GM12878 (cell line): ENCODE measurements at regions not wholly inside any gene's neighbourhood (a gene's known extent, or its start where the extent isn't known, plus 50 kb on each side); places are given as distances from the start of the nearest gene placed in this dataset.

ENCODE experiments used
- ATAC-seq: fragments of 200-7000 bp; cut with Tn5 transposase; 3 replicates; pipeline ENCODE4 v1.9.1; 2020; ENCODE audit warnings: mild to moderate bottlenecking, moderate library complexity
- BruUV-seq: library from RNA; stranded (reverse); fragments of 400-500 nt; replicated peaks from 2 replicates; lab custom pipeline; 2021; lab: Mats Ljungman, UMichigan
- CTCF ChIA-PET: fragments of 300-600 bp; sonication (Branson Sonifier 250); formaldehyde crosslinking; extraction: SDS; loops from one replicate; lab custom pipeline; 2021; ENCODE audit warnings: inconsistent platforms; lab: Yijun Ruan, JAX
- POLR2A ChIA-PET: fragments of 350-600 bp; formaldehyde crosslinking; extraction: SDS; loops from one replicate; lab custom pipeline; 2021; ENCODE audit warnings: inconsistent platforms; lab: Charles Lee
- RAD21 ChIA-PET: fragments of 300-600 bp; sonication (Branson Sonifier 250); formaldehyde crosslinking; loops from one replicate; lab custom pipeline; 2023; ENCODE audit warnings: antibody characterized with exemption; ENCODE audit not compliant: unreplicated experiment; lab: Charles Lee
- SMC1A ChIA-PET: fragments of 300-600 bp; sonication (Branson Sonifier 250); formaldehyde crosslinking; loops from one replicate; lab custom pipeline; 2023; ENCODE audit not compliant: unreplicated experiment, uncharacterized antibody; lab: Charles Lee
- DNase-seq: peaks from one replicate; pipeline ENCODE4 v3.0.0-alpha.2; 2011; ENCODE audit warnings: low read depth, low spot score
- FAIRE-seq: peaks from 3 replicates; lab custom pipeline; 2011; peaks lifted over from hg19 to GRCh38; lab: Jason Lieb, UNC
- H2AFZ ChIP-seq: 2 replicates; pipeline ENCODE4 v1.6.0; 2011; ENCODE audit warnings: low read depth, low read length, control low read depth; ENCODE audit not compliant: control insufficient read depth
- H3K27ac ChIP-seq: 2 replicates; pipeline ENCODE4 v1.5.1; 2011; ENCODE audit warnings: control low read depth; ENCODE audit not compliant: control insufficient read depth, insufficient read depth
- H3K27me3 ChIP-seq, 2 experiments: replicated peaks in 1 of 2; 2 replicates each; pipeline versions ENCODE4 v1.6.0 to v1.6.1; 2011; ENCODE audit warnings: low read length in 1 of 2; ENCODE audit not compliant: control insufficient read depth in 2 of 2, insufficient read depth in 2 of 2
- H3K36me3 ChIP-seq, 2 experiments: 2 replicates each; pipeline ENCODE4 v1.5.1; 2011; ENCODE audit warnings: low read length in 1 of 2; ENCODE audit not compliant: control insufficient read depth in 2 of 2, insufficient read depth in 2 of 2
- H3K4me1 ChIP-seq: 2 replicates; pipeline ENCODE4 v1.6.1; 2011; ENCODE audit warnings: mild to moderate bottlenecking, low read length, moderate library complexity, mixed read lengths; ENCODE audit not compliant: control insufficient read depth, insufficient read depth
- H3K4me2 ChIP-seq: 2 replicates; pipeline ENCODE4 v1.6.0; 2011; ENCODE audit warnings: control low read depth; ENCODE audit not compliant: control insufficient read depth, insufficient read depth
- H3K4me3 ChIP-seq: fragments of 200-600 bp; sonication (generic); 2 replicates; pipeline ENCODE4 v1.5.1; 2016
- H3K79me2 ChIP-seq: 2 replicates; pipeline ENCODE4 v1.6.0; 2011; ENCODE audit warnings: low read length; ENCODE audit not compliant: control insufficient read depth, insufficient read depth
- H3K9ac ChIP-seq: 2 replicates; pipeline ENCODE4 v1.8.0; 2011; ENCODE audit warnings: low read length, control low read depth, mixed read lengths; ENCODE audit not compliant: control insufficient read depth, insufficient read depth
- H3K9me3 ChIP-seq: replicated peaks from 3 replicates; pipeline ENCODE4 v1.5.1; 2011; ENCODE audit warnings: mild to moderate bottlenecking, low read length; ENCODE audit not compliant: control insufficient read depth, insufficient read depth
- H4K20me1 ChIP-seq: 2 replicates; pipeline ENCODE4 v1.6.0; 2011; ENCODE audit not compliant: control insufficient read depth, insufficient read depth
- BCL11A ChIP-seq: IDR thresholded peaks from 2 replicates; pipeline ENCODE4 v1.6.1; 2011; ENCODE audit warnings: low read depth, low read length
- CBX3 ChIP-seq: fragments of 200-600 bp; sonication (generic); IDR thresholded peaks from 2 replicates; pipeline ENCODE4 v1.6.1; 2016; ENCODE audit warnings: low read depth, borderline replicate concordance
- CBX5 ChIP-seq: sonication (generic); IDR thresholded peaks from 2 replicates; pipeline ENCODE4 v1.6.1; 2016; ENCODE audit warnings: low read depth, moderate library complexity, mild to moderate bottlenecking, inconsistent platforms
- JUND ChIP-seq: IDR thresholded peaks from 2 replicates; pipeline ENCODE4 v1.6.1; 2012; ENCODE audit warnings: low read depth, mild to moderate bottlenecking, low read length, improper control_type of control experiment, moderate library complexity
- MTA2 ChIP-seq: fragments of 450-650 bp; IDR thresholded peaks from 2 replicates; pipeline ENCODE4 v1.6.1; 2016; ENCODE audit warnings: low read depth, mild to moderate bottlenecking, moderate library complexity
- PAX5 ChIP-seq: IDR thresholded peaks from 2 replicates; pipeline ENCODE4 v1.6.1; 2011; ENCODE audit warnings: low read depth, low read length, borderline replicate concordance
- RB1 ChIP-seq: fragments of 450-650 bp; formaldehyde crosslinking; IDR thresholded peaks from 2 replicates; pipeline ENCODE4 v1.6.1; 2017; ENCODE audit warnings: mild to moderate bottlenecking, borderline replicate concordance
- WRNIP1 ChIP-seq: IDR thresholded peaks from 2 replicates; pipeline ENCODE4 v1.6.1; 2011; ENCODE audit warnings: low read depth, low read length, improper control_type of control experiment, borderline replicate concordance
- ZBTB33 ChIP-seq: fragments of 450-650 bp; IDR thresholded peaks from 2 replicates; pipeline ENCODE4 v1.6.1; 2017; ENCODE audit warnings: mild to moderate bottlenecking
- ZZZ3 ChIP-seq: IDR thresholded peaks from 2 replicates; pipeline ENCODE4 v1.6.1; 2011; ENCODE audit warnings: low read depth; ENCODE audit not compliant: control insufficient read depth, insufficient read length
- WGBS: methylation state at CpG from one replicate; pipeline ENCODE4 v1.1.6; 2016; ENCODE audit warnings: low lambda C conversion rate; ENCODE audit not compliant: insufficient replicate concordance, insufficient coverage; ENCODE audit errors: missing lambda C conversion rate; 5-methylcytosine and 5-hydroxymethylcytosine counted together
- in situ Hi-C: fragments of 300-500 bp; cut with MboI; formaldehyde crosslinking; loops from 9 replicates; pipeline ENCODE4 v1.14.3; 2018; ENCODE audit warnings: mixed read lengths
- intact Hi-C: fragments of 100-400 bp; cut with micrococcal nuclease; formaldehyde crosslinking; loops from one replicate; pipeline ENCODE4 v1.14.2; 2022; ENCODE audit not compliant: unreplicated experiment
- TF ChIP-seq, protein P1 (sequence below): fragments of 150-350 bp; IDR thresholded peaks from 2 replicates; pipeline ENCODE4 v1.6.1; 2016; ENCODE audit warnings: low read depth, low read length
- TF ChIP-seq, protein P2 (sequence below): IDR thresholded peaks from 2 replicates; pipeline ENCODE4 v1.6.1; 2011; ENCODE audit warnings: borderline replicate concordance, low read depth, mild to moderate bottlenecking, moderate library complexity, low read length; ENCODE audit not compliant: insufficient read depth, poor library complexity, severe bottlenecking

- in situ Hi-C loops, result loop anchor here (10.0 kb wide), 1 partner anchor 902 kb away; no protein-coding TSS in a partner anchor
- SMC1A ChIA-PET, result no interaction called here
- POLR2A ChIA-PET, result interaction anchor here (0.9 to 1.7 kb wide), 2 partner anchors 18 to 881 kb away, joined by 3 to 9 read pairs; no protein-coding TSS in a partner anchor
- ATAC-seq (no peak), FAIRE-seq (no peak), DNase-seq (no peak)
- H3K79me2 ChIP-seq, result no peaks in the 10 kb centered on the region
- H3K27ac ChIP-seq, result no peak overlapping the region
- WGBS, result 70% methylated on average over 3 of the region's 3 CpGs
- H3K9ac ChIP-seq, result no peak overlapping the region
- no peak overlapping the region for H3K4me2 ChIP-seq
- no peaks in the 10 kb centered on the region for H3K27me3 ChIP-seq
- no peaks in the 10 kb centered on the region for H3K4me1 ChIP-seq
- TF ChIP-seq CBX5 (no peak), RB1 (no peak), CBX3 (no peak), ZZZ3 (no peak), ZBTB33 (no peak), WRNIP1 (no peak), JUND (no peak), BCL11A (no peak), PAX5 (no peak), MTA2 (no peak)
- TF ChIP-seq, protein P1, sequence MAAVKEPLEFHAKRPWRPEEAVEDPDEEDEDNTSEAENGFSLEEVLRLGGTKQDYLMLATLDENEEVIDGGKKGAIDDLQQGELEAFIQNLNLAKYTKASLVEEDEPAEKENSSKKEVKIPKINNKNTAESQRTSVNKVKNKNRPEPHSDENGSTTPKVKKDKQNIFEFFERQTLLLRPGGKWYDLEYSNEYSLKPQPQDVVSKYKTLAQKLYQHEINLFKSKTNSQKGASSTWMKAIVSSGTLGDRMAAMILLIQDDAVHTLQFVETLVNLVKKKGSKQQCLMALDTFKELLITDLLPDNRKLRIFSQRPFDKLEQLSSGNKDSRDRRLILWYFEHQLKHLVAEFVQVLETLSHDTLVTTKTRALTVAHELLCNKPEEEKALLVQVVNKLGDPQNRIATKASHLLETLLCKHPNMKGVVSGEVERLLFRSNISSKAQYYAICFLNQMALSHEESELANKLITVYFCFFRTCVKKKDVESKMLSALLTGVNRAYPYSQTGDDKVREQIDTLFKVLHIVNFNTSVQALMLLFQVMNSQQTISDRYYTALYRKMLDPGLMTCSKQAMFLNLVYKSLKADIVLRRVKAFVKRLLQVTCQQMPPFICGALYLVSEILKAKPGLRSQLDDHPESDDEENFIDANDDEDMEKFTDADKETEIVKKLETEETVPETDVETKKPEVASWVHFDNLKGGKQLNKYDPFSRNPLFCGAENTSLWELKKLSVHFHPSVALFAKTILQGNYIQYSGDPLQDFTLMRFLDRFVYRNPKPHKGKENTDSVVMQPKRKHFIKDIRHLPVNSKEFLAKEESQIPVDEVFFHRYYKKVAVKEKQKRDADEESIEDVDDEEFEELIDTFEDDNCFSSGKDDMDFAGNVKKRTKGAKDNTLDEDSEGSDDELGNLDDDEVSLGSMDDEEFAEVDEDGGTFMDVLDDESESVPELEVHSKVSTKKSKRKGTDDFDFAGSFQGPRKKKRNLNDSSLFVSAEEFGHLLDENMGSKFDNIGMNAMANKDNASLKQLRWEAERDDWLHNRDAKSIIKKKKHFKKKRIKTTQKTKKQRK, result no peak
- TF ChIP-seq, protein P2, sequence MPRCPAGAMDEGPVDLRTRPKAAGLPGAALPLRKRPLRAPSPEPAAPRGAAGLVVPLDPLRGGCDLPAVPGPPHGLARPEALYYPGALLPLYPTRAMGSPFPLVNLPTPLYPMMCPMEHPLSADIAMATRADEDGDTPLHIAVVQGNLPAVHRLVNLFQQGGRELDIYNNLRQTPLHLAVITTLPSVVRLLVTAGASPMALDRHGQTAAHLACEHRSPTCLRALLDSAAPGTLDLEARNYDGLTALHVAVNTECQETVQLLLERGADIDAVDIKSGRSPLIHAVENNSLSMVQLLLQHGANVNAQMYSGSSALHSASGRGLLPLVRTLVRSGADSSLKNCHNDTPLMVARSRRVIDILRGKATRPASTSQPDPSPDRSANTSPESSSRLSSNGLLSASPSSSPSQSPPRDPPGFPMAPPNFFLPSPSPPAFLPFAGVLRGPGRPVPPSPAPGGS, result no peak
- H2AFZ ChIP-seq, result no peak overlapping the region
- H3K9me3 ChIP-seq, result no peaks in the 10 kb centered on the region
- BruUV-seq, result no TSS peak
- H3K4me3 ChIP-seq, result no peak overlapping the region
- intact Hi-C loops, result no loop called here
- RAD21 ChIA-PET, result interaction anchor here (1.1 kb wide), 1 partner anchor 16 kb away, joined by 3 read pairs; no protein-coding TSS in a partner anchor
- CTCF ChIA-PET, result no interaction called here
- H3K36me3 ChIP-seq, result no peaks in the 10 kb centered on the region
- no peaks in the 10 kb centered on the region for H4K20me1 ChIP-seq
Observed at GRCh38 chr6:9532621-9533557, 882.0 kb downstream of the TFAP2A start.
